NB4 (cell line): ENCODE measurements at regions not wholly inside any gene's neighbourhood (a gene's known extent, or its start where the extent isn't known, plus 50 kb on each side); places are given as distances from the start of the nearest gene placed in this dataset.
A peak's percentile ranks its signal among the peaks of the same experiment; 100 is the strongest.

ENCODE experiments used
- DNase-seq: peaks from one replicate; pipeline ENCODE4 v3.0.0; 2010; ENCODE audit warnings: low read depth
- H3K4me3 ChIP-seq: one replicate; pipeline ENCODE4 v1.5.1; 2011; ENCODE audit warnings: mild to moderate bottlenecking, low read depth, low read length, moderate library complexity
- CTCF ChIP-seq: IDR thresholded peaks from one replicate; pipeline ENCODE4 v1.5.1; 2012; ENCODE audit warnings: low read depth, low read length
- MAX ChIP-seq: IDR thresholded peaks from 2 replicates; pipeline ENCODE4 v1.6.1; 2011; ENCODE audit warnings: low read depth, low read length
- MYC ChIP-seq: IDR thresholded peaks from 2 replicates; pipeline ENCODE4 v1.6.1; 2011; ENCODE audit warnings: low read depth, low read length
- POLR2A ChIP-seq: IDR thresholded peaks from 2 replicates; pipeline ENCODE4 v1.6.1; 2011; ENCODE audit warnings: mild to moderate bottlenecking; ENCODE audit not compliant: insufficient read length; ENCODE audit errors: extremely low read depth

GRCh38 chr12:19642345-19642744 is 203.1 kb downstream of the AEBP2 start:
- TF ChIP-seq MYC, result no peak
- TF ChIP-seq CTCF, result no peak
- TF ChIP-seq MAX, result no peak
- TF ChIP-seq POLR2A, result no peak
- DNase-seq, result no peak
- no peak overlapping the region for H3K4me3 ChIP-seq

GRCh38 chr12:19643635-19644034 is 204.3 kb downstream of the AEBP2 start:
- DNase-seq, result peak; percentile 34
- H3K4me3 ChIP-seq, result no peak overlapping the region
- TF ChIP-seq POLR2A, result no peak
- peak; percentile 43 for TF ChIP-seq CTCF

- no peak overlapping the region for H3K4me3 ChIP-seq
- DNase-seq, result no peak
- TF ChIP-seq POLR2A, result no peak
- no peak for TF ChIP-seq CTCF
- TF ChIP-seq MYC, result no peak
- no peak for TF ChIP-seq MAX
Observed at GRCh38 chr12:19644571-19644970, 205.3 kb downstream of the AEBP2 start.

GRCh38 chr12:19645823-19646222 is 206.5 kb downstream of the AEBP2 start:
- DNase-seq, result no peak
- TF ChIP-seq CTCF (no peak), MYC (no peak), MAX (no peak), POLR2A (no peak)
- no peak overlapping the region for H3K4me3 ChIP-seq

GRCh38 chr12:19646599-19646998 is 207.3 kb downstream of the AEBP2 start:
- TF ChIP-seq CTCF (no peak), MYC (no peak), POLR2A (no peak), MAX (no peak)
- no peak for DNase-seq
- no peak overlapping the region for H3K4me3 ChIP-seq

GRCh38 chr12:19647806-19648556 is 208.7 kb downstream of the AEBP2 start:
- peak; percentile 69 for DNase-seq
- TF ChIP-seq MYC (peak; percentile 31; the same call in 1 of the 2 replicates), POLR2A (no peak), MAX (0 out of 2 replicates have a peak, but pooled peaks have one; percentile 54), CTCF (no peak)
- no peak overlapping the region for H3K4me3 ChIP-seq
